Glutamatergic neuron (in vitro differentiated cells): ENCODE measurements at regions not wholly inside any gene's neighbourhood (a gene's known extent, or its start where the extent isn't known, plus 50 kb on each side); places are given as distances from the start of the nearest gene placed in this dataset.

Experiments
- DNase-seq: peaks from one replicate; pipeline ENCODE4 v3.0.0; 2022
- H3K27ac Mint-ChIP-seq: one replicate; pipeline ENCODE4 v1.8.0; 2020; ENCODE audit warnings: mild to moderate bottlenecking, mixed read lengths, inconsistent platforms; ENCODE audit not compliant: unreplicated experiment
- H3K27me3 Mint-ChIP-seq: one replicate; pipeline ENCODE4 v1.8.0; 2020; ENCODE audit warnings: mild to moderate bottlenecking, moderate library complexity, mixed read lengths, inconsistent platforms; ENCODE audit not compliant: unreplicated experiment
- H3K36me3 Mint-ChIP-seq: one replicate; pipeline ENCODE4 v1.8.0; 2020; ENCODE audit warnings: mild to moderate bottlenecking, mixed read lengths, inconsistent platforms; ENCODE audit not compliant: unreplicated experiment
- H3K4me1 Mint-ChIP-seq: one replicate; pipeline ENCODE4 v1.8.0; 2020; ENCODE audit warnings: mild to moderate bottlenecking, low read depth, mixed read lengths, inconsistent platforms; ENCODE audit not compliant: unreplicated experiment
- H3K4me3 Mint-ChIP-seq: one replicate; pipeline ENCODE4 v1.8.0; 2020; ENCODE audit warnings: mild to moderate bottlenecking, mixed read lengths, inconsistent platforms; ENCODE audit not compliant: unreplicated experiment
- H3K9me3 Mint-ChIP-seq: one replicate; pipeline ENCODE4 v1.8.0; 2020; ENCODE audit warnings: mild to moderate bottlenecking, moderate library complexity, mixed read lengths, inconsistent platforms; ENCODE audit not compliant: unreplicated experiment
- TF ChIP-seq, protein P1 (sequence below): fragments of 200-600 bp; sonication (generic); IDR thresholded peaks from one replicate; pipeline ENCODE4 v1.5.0; 2021; ENCODE audit not compliant: partially characterized antibody, unreplicated experiment

DNA sequence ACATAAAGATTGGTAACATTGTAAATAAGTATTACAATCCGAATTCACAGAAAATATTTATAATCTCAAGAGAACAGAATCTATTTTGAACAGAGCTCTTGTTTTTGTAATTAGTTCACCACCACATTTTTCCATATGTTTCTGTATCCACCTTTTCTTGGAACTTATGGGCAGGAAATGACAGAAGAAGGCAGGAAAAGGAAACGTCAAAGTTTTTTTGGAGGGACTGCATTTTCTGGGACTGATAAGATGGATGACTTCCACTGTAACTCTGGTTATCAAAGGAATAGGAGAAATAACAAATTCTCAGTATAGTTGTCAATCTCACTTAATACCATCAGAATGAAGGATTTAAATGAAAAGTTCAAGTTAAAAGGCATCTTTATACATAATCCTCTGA is 75.1 kb upstream of the SMNDC1 start:
- H3K4me1 Mint-ChIP-seq, result no peaks in the 10 kb centered on the region

DNA sequence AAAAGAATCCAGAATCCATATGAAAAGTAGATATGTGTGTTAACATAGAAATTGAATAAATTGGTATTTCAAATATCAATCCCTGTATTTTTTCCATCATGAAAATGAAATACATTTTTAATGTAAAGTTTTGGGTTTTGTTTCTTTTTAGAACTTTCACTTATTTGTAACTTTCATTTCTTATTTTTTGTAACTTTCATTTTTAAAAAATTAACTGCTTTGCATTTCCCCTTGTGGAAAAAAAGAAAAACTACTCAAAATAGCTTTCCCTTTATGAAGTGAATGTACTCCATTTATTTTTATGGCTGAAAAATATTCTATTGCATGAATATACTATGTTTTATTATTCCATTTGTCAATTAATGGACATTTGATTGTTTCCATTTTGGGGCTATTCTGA is 75.6 kb upstream of the SMNDC1 start:
- Mint-ChIP-seq H3K27ac (no peak overlapping the region), H3K36me3 (no peaks in the 10 kb centered on the region), H3K27me3 (peaks cover 2% of the 10 kb centered on the region), H3K4me1 (no peaks in the 10 kb centered on the region), H3K9me3 (no peaks in the 10 kb centered on the region), H3K4me3 (no peak overlapping the region)
- TF ChIP-seq, protein P1, sequence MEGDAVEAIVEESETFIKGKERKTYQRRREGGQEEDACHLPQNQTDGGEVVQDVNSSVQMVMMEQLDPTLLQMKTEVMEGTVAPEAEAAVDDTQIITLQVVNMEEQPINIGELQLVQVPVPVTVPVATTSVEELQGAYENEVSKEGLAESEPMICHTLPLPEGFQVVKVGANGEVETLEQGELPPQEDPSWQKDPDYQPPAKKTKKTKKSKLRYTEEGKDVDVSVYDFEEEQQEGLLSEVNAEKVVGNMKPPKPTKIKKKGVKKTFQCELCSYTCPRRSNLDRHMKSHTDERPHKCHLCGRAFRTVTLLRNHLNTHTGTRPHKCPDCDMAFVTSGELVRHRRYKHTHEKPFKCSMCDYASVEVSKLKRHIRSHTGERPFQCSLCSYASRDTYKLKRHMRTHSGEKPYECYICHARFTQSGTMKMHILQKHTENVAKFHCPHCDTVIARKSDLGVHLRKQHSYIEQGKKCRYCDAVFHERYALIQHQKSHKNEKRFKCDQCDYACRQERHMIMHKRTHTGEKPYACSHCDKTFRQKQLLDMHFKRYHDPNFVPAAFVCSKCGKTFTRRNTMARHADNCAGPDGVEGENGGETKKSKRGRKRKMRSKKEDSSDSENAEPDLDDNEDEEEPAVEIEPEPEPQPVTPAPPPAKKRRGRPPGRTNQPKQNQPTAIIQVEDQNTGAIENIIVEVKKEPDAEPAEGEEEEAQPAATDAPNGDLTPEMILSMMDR, result no peak
- DNase-seq, result no peak

More for the DNA sequence above, 75.1 kb upstream of the SMNDC1 start:
- TF ChIP-seq, protein P1, result no peak
- no peaks in the 10 kb centered on the region for H3K36me3 Mint-ChIP-seq
- DNase-seq, result no peak
- no peak overlapping the region for H3K27ac Mint-ChIP-seq
- H3K27me3 Mint-ChIP-seq, result peaks cover 2% of the 10 kb centered on the region
- no peaks in the 10 kb centered on the region for H3K9me3 Mint-ChIP-seq
- no peak overlapping the region for H3K4me3 Mint-ChIP-seq

DNA sequence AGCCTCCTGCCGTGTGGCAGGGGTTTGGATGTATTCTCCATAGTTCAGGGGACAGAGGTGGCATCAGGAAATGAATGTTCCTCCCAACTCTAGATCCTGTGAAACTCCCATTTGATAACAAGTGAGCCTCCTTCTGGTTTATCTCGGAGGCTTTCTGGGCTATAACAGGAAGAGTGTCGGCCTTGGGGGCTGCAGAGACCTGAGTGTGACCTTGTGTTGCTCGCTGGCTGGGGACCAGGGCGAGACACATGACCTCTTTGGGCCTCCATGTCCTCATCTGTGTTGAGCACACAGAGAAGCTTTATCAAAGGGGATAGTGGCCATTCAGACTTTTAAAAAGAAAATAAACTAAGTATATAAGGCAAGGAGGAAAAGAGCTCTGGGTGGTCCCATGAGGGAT is 78.0 kb upstream of the SMNDC1 start:
- Mint-ChIP-seq H3K9me3 (no peaks in the 10 kb centered on the region), H3K36me3 (no peaks in the 10 kb centered on the region), H3K27ac (no peak overlapping the region), H3K4me3 (no peak overlapping the region), H3K27me3 (peaks cover 4% of the 10 kb centered on the region), H3K4me1 (no peaks in the 10 kb centered on the region)
- TF ChIP-seq, protein P1, result no peak
- DNase-seq, result no peak

DNA sequence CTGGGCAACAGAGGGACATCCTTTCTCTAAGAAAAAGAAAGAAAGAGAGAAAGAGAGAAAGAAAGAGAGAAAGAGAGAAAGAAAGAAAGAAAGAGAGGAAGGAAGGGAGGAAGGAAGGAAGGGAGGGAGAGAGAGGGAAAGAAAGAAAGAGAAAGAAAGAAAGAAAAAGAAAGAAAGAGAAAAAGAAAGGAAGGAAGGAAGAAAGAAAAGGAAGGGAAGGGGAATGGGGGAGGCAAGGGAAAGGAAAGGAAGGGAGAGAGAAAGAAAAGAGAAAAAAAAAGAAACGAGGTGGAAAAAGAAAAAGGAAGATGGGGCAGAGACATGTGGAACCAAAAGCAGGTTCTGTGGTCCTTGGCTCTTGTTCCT is 82.9 kb upstream of the SMNDC1 start:
- H3K27me3 Mint-ChIP-seq, result peaks cover 7% of the 10 kb centered on the region
- no peak overlapping the region for H3K27ac Mint-ChIP-seq
- H3K9me3 Mint-ChIP-seq, result no peaks in the 10 kb centered on the region
- H3K4me1 Mint-ChIP-seq, result peaks cover 2% of the 10 kb centered on the region
- H3K36me3 Mint-ChIP-seq, result no peaks in the 10 kb centered on the region
- TF ChIP-seq, protein P1, result no peak
- H3K4me3 Mint-ChIP-seq, result no peak overlapping the region
- no peak for DNase-seq

DNA sequence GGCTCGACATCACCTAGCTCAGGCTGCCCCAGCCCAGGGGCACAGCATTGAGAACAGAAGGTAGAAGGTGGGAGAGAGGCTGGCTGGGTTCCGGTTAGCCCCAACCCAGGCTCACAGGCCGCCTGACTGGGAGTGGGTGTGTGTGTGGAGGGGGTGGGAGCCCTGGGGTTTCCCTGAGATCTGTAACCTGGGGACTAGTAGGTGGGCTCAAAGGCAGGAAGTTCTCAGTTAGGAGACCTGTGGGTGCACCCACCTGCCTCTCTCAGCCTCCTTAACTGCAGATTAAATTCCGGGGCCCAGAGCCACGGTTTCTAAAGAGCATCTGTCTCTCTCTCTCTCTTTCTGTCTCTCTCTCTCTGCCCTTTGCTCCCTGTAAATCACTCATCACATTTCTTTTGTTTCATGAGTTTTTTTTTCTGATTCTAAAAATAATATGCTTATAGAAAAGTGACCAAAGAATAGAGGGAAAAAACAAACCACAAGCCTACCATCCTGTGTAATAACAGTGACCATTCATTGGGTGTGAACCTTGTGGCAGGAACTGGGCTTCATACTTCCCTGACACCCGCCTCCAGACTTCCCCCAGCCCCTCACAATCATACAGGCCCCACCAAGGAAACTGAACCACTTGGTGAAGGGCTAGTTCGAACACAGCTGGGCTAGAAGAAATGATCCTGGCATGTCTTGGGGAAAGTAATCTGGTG is 83.4 kb upstream of the SMNDC1 start:
- peaks cover 2% of the 10 kb centered on the region for H3K4me1 Mint-ChIP-seq
- H3K27ac Mint-ChIP-seq, result no peak overlapping the region
- H3K9me3 Mint-ChIP-seq, result no peaks in the 10 kb centered on the region
- TF ChIP-seq, protein P1, result no peak
- H3K4me3 Mint-ChIP-seq, result no peak overlapping the region
- H3K36me3 Mint-ChIP-seq, result no peaks in the 10 kb centered on the region
- H3K27me3 Mint-ChIP-seq, result peaks cover 7% of the 10 kb centered on the region
- DNase-seq, result no peak
